ENCODE measurements at regions not wholly inside any gene's neighbourhood (a gene's known extent, or its start where the extent isn't known, plus 50 kb on each side); places are given as distances from the start of the nearest gene placed in this dataset.
"Not testable (repeated sequence)": the region's sequence is repeated elsewhere in the genome, so short reads cannot be mapped to it uniquely, and the experiment has no call there.

DNA sequence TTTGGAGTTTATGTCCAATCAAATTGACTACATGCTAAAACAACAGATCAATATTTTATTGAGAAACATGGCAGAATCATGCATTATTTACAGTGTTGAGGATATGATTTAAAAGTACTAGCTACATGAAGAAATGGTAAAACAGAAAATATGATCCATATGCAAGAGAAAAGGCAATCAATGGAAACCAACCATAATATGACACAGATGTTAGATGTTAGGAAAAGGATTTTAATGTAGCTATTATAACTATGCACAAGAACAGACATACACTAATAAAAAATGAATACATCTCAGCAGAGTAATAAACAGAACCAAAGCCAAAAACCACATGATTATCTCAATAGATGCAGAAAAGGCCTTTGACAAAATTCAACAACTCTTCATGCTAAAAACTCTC is 166.2 kb upstream of the CACNA2D1 start:
- intact Hi-C loops (cut with DNase I; ENCODE audit: low total_unique reads): no loop called here
- Histone ChIP-seq H3K36me3 (no peaks in the 10 kb centered on the region), H3K4me3 (no peak overlapping the region), H3K27ac (no peak overlapping the region), H3K27me3 (no peaks in the 10 kb centered on the region), H3K4me1 (no peaks in the 10 kb centered on the region), H3K9me3 (no peaks in the 10 kb centered on the region)
- no peak for DNase-seq
- no peak for TF ChIP-seq CTCF (IDR thresholded peaks at IDR 0.05)

GRCh38 chr7:82605247-82605864 is 161.8 kb upstream of the CACNA2D1 start:
- no peaks in the 10 kb centered on the region for H3K36me3 ChIP-seq
- intact Hi-C loops (cut with DNase I; ENCODE audit: low total_unique reads): no loop called here
- no peak overlapping the region for H3K27ac ChIP-seq
- H3K4me1 ChIP-seq: no peaks in the 10 kb centered on the region
- no peaks in the 10 kb centered on the region for H3K27me3 ChIP-seq
- no peak for DNase-seq
- H3K9me3 ChIP-seq: no peaks in the 10 kb centered on the region
- no peak overlapping the region for H3K4me3 ChIP-seq
- peak; percentile 50 to 61 for TF ChIP-seq CTCF (IDR thresholded peaks at IDR 0.05)

DNA sequence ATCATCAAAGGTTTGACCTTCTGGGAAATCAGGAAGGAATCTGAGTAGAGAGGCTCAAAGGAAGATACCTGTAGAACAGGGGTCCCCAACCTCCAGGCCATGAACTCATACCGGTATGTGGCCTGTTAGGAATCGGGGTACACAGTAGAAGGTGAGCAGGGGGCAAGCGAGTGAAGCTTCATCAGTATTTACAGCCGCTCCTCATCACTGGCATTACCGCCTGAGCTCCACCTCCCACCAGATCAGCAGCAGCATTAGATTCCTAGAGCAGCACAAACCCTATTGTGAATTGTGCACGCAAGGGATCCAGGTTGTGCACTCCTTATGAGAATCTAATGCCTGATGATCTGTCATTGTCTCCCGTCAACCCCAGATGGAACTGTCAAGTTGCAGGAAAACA is 158.5 kb upstream of the CACNA2D1 start:
- H3K36me3 ChIP-seq: no peaks in the 10 kb centered on the region
- intact Hi-C loops (cut with DNase I; ENCODE audit: low total_unique reads): no loop called here
- H3K27me3 ChIP-seq: no peaks in the 10 kb centered on the region
- no peaks in the 10 kb centered on the region for H3K4me1 ChIP-seq
- H3K4me3 ChIP-seq: no peak overlapping the region
- no peak for TF ChIP-seq CTCF (IDR thresholded peaks at IDR 0.05)
- no peak for DNase-seq
- H3K9me3 ChIP-seq: no peaks in the 10 kb centered on the region
- no peak overlapping the region for H3K27ac ChIP-seq

DNA sequence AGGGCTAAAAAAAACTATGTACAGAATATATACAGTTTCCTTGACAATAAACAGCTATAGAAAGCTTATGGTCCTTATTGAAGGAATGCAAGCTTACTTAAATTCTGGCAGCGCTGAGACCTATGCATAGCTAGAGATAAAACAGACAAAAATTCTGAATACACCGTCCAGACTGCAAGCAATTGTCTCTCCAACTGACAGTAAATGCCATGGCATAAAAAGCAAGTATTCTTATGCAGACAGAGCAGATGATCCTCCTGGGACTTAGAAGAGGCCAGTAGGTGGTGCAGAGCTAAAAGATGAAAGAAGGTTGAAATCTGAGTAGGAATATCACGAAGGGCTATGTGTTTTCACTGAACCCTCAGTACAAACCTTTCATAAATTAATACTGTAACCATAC is 157.0 kb upstream of the CACNA2D1 start:
- no peak for TF ChIP-seq CTCF (IDR thresholded peaks at IDR 0.05)
- intact Hi-C loops (cut with DNase I; ENCODE audit: low total_unique reads): no loop called here
- H3K36me3 ChIP-seq: no peaks in the 10 kb centered on the region
- no peaks in the 10 kb centered on the region for H3K27me3 ChIP-seq
- DNase-seq: no peak
- H3K4me3 ChIP-seq: no peak overlapping the region
- H3K27ac ChIP-seq: no peak overlapping the region
- no peaks in the 10 kb centered on the region for H3K9me3 ChIP-seq
- H3K4me1 ChIP-seq: no peaks in the 10 kb centered on the region

DNA sequence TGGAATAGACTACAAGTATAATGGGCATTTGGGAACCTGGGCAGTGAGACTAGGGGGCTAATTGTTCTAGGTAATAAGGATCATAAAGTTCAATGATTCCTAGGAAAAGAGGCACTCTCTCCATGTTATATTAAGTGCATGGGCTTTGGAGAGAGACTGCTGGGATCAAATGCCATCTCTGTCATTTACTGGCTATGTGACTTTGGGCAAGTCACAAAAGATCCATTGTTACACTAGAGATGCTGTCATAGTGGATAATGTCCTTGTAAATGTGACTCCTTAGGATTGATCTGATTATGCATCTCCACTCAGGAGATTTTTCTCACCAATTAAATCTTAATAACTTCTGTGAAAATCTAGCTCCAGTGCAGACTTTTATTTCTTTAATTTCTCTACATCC is 156.3 kb upstream of the CACNA2D1 start:
- no peak overlapping the region for H3K27ac ChIP-seq
- no peaks in the 10 kb centered on the region for H3K27me3 ChIP-seq
- DNase-seq: no peak
- intact Hi-C loops (cut with DNase I; ENCODE audit: low total_unique reads): no loop called here
- no peak overlapping the region for H3K4me3 ChIP-seq
- TF ChIP-seq CTCF (IDR thresholded peaks at IDR 0.05): no peak
- peaks cover 0 to 5% (median 0%) of the 10 kb centered on the region in 4 donors for H3K4me1 ChIP-seq
- H3K36me3 ChIP-seq: no peaks in the 10 kb centered on the region
- no peaks in the 10 kb centered on the region for H3K9me3 ChIP-seq

- Histone ChIP-seq H3K36me3 (no peaks in the 10 kb centered on the region), H3K4me3 (no peak overlapping the region), H3K4me1 (peaks cover 0 to 8% (median 0%) of the 10 kb centered on the region in 4 donors), H3K27ac (no peak overlapping the region), H3K27me3 (no peaks in the 10 kb centered on the region), H3K9me3 (no peaks in the 10 kb centered on the region)
- intact Hi-C loops (cut with DNase I; ENCODE audit: low total_unique reads): no loop called here
- TF ChIP-seq CTCF (IDR thresholded peaks at IDR 0.05): no peak
- no peak for DNase-seq
Observed at GRCh38 chr7:82598958-82599357, 155.4 kb upstream of the CACNA2D1 start.

- H3K36me3 ChIP-seq; intact Hi-C loops (cut with DNase I; ENCODE audit: low total_unique reads); H3K4me3 ChIP-seq; H3K4me1 ChIP-seq; H3K27me3 ChIP-seq; H3K27ac ChIP-seq; H3K9me3 ChIP-seq; DNase-seq: not testable (repeated sequence)
Observed at GRCh38 chr7:82595795-82596194, 152.2 kb upstream of the CACNA2D1 start.

Data from tibial artery (tissue), 4 donors.